T-cell (primary cell): ENCODE measurements at regions not wholly inside any gene's neighbourhood (a gene's known extent, or its start where the extent isn't known, plus 50 kb on each side); places are given as distances from the start of the nearest gene placed in this dataset.

ENCODE experiments used
- ATAC-seq, 4 experiments: fragments of 200-7000 bp in 3 of 4; fragments of 150-1000 bp in 1 of 4; cut with Tn5 transposase; replicated peaks in 1 of 4; 1 replicate in 3 of 4; 2 replicates in 1 of 4; pipeline ENCODE4 v1.10.0; 2021; ENCODE audit warnings: moderate library complexity in 3 of 4, mild to moderate bottlenecking in 2 of 4, moderate number of reproducible peaks in 1 of 4
- CTCF ChIA-PET, 2 donors: fragments of 300-600 bp; sonication (Branson Sonifier 250); formaldehyde crosslinking; loops; one replicate each; lab custom pipeline; 2022; ENCODE audit warnings: antibody characterized with exemption in 2 of 2; lab: Charles Lee
- POLR2A ChIA-PET, 2 donors: fragments of 300-600 bp; sonication (Branson Sonifier 250); formaldehyde crosslinking; loops; one replicate each; lab custom pipeline; 2022; ENCODE audit warnings: antibody characterized with exemption in 2 of 2; lab: Charles Lee
- DNase-seq, 35 experiments: peaks; one replicate each; pipeline versions ENCODE4 v3.0.0 to v3.0.0-alpha.2; 2013 to 2023
- H3K27ac ChIP-seq: one replicate; pipeline ENCODE4 v1.5.1; 2013; ENCODE audit warnings: low read length
- H3K27me3 ChIP-seq, 2 experiments: replicated peaks in 1 of 2; 1 replicate in 1 of 2; 2 replicates in 1 of 2; pipeline versions ENCODE4 v1.6.1 to v1.7.0; 2013; ENCODE audit warnings: low read length in 1 of 2, mixed read lengths in 1 of 2; ENCODE audit not compliant: control insufficient read depth in 2 of 2, insufficient read depth in 2 of 2; ENCODE audit errors: extremely low read depth in 1 of 2
- H3K36me3 ChIP-seq, 2 donors: 1 replicate in 1 of 2; 2 replicates in 1 of 2; pipeline versions ENCODE4 v1.6.1 to v1.7.0; 2013; ENCODE audit warnings: low read length in 1 of 2; ENCODE audit not compliant: control insufficient read depth in 2 of 2, insufficient read depth in 1 of 2; ENCODE audit errors: extremely low read depth in 1 of 2
- H3K4me1 ChIP-seq, 2 experiments: 1 replicate in 1 of 2; 2 replicates in 1 of 2; pipeline versions ENCODE4 v1.6.1 to v1.7.0; 2013; ENCODE audit warnings: low read length in 2 of 2, mixed read lengths in 1 of 2; ENCODE audit not compliant: insufficient read depth in 2 of 2, control insufficient read depth in 1 of 2; ENCODE audit errors: extremely low read depth in 1 of 2
- H3K4me3 ChIP-seq, 2 donors: 1 replicate in 1 of 2; 2 replicates in 1 of 2; pipeline versions ENCODE4 v1.5.1 to v1.7.0; 2013; ENCODE audit warnings: mild to moderate bottlenecking in 2 of 2, low read length in 1 of 2, moderate library complexity in 1 of 2; ENCODE audit not compliant: control insufficient read depth in 1 of 2; ENCODE audit errors: extremely low read depth in 1 of 2
- H3K9me3 ChIP-seq: 2 replicates; pipeline ENCODE4 v1.7.0; 2013
- H3K27ac Mint-ChIP-seq, 2 donors: one replicate each; pipeline ENCODE4 v1.8.0; 2020 to 2021; ENCODE audit warnings: mild to moderate bottlenecking in 2 of 2, mixed read lengths in 2 of 2
- H3K27me3 Mint-ChIP-seq, 2 donors: one replicate each; pipeline ENCODE4 v1.8.0; 2021 to 2022; ENCODE audit warnings: mixed read lengths in 2 of 2
- H3K36me3 Mint-ChIP-seq: one replicate; pipeline ENCODE4 v1.8.0; 2021; ENCODE audit warnings: mixed read lengths
- H3K4me1 Mint-ChIP-seq, 3 donors: one replicate each; pipeline ENCODE4 v1.8.0; 2020 to 2022; ENCODE audit warnings: mixed read lengths in 3 of 3, mild to moderate bottlenecking in 1 of 3
- H3K4me3 Mint-ChIP-seq, 3 donors: one replicate each; pipeline ENCODE4 v1.8.0; 2020 to 2022; ENCODE audit warnings: mild to moderate bottlenecking in 3 of 3, mixed read lengths in 3 of 3, moderate library complexity in 3 of 3
- H3K9me3 Mint-ChIP-seq, 3 donors: one replicate each; pipeline ENCODE4 v1.8.0; 2020 to 2022; ENCODE audit warnings: mixed read lengths in 3 of 3
- WGBS: methylation state at CpG from one replicate; pipeline ENCODE4 v1.1.5; 2013; ENCODE audit warnings: missing lambda C conversion rate; ENCODE audit not compliant: insufficient coverage; 5-methylcytosine and 5-hydroxymethylcytosine counted together

GRCh38 chr5:28132151-28132550 lies 1093.8 kb upstream of the CDH9 start:
- H3K36me3 ChIP-seq, result no peaks in the 10 kb centered on the region
- Mint-ChIP-seq H3K4me3 (no peak overlapping the region), H3K27me3 (no peaks in the 10 kb centered on the region), H3K27ac (no peak overlapping the region), H3K4me1 (no peaks in the 10 kb centered on the region), H3K36me3 (no peaks in the 10 kb centered on the region), H3K9me3 (peaks cover 14 to 29% (median 26%) of the 10 kb centered on the region in 3 donors)
- no peak for DNase-seq
- no peaks in the 10 kb centered on the region for H3K9me3 ChIP-seq
- no peaks in the 10 kb centered on the region for H3K4me1 ChIP-seq
- ChIA-PET POLR2A (no interaction called here), CTCF (no interaction called here)
- no peaks in the 10 kb centered on the region for H3K27me3 ChIP-seq
- H3K4me3 ChIP-seq, result no peak overlapping the region
- no peak overlapping the region for H3K27ac ChIP-seq
- no CpG with 5 or more reads among the region's 1 CpG for WGBS
- ATAC-seq, result no peak

GRCh38 chr5:28117691-28118090 lies 1079.3 kb upstream of the CDH9 start:
- ChIA-PET CTCF (no interaction called here), POLR2A (no interaction called here)
- no peaks in the 10 kb centered on the region for H3K4me1 ChIP-seq
- peaks cover 17 to 36% (median 19%) of the 10 kb centered on the region in 3 donors for H3K9me3 Mint-ChIP-seq
- ATAC-seq, result no peak
- no peaks in the 10 kb centered on the region for H3K36me3 ChIP-seq
- no peaks in the 10 kb centered on the region for H3K36me3 Mint-ChIP-seq
- H3K27me3 Mint-ChIP-seq, result no peaks in the 10 kb centered on the region
- no peak overlapping the region for H3K4me3 ChIP-seq
- no peak overlapping the region for H3K27ac Mint-ChIP-seq
- H3K4me3 Mint-ChIP-seq, result no peak overlapping the region
- peaks cover 4% of the 10 kb centered on the region for H3K9me3 ChIP-seq
- DNase-seq, result no peak
- H3K27me3 ChIP-seq, result no peaks in the 10 kb centered on the region
- H3K27ac ChIP-seq, result no peak overlapping the region
- no peaks in the 10 kb centered on the region for H3K4me1 Mint-ChIP-seq

- DNase-seq, result no peak
- H3K9me3 ChIP-seq, result peaks cover 4% of the 10 kb centered on the region
- CTCF ChIA-PET, result no interaction called here
- no peak for ATAC-seq
- H3K4me3 ChIP-seq, result no peak overlapping the region
- H3K9me3 Mint-ChIP-seq, result peaks cover 17 to 36% (median 20%) of the 10 kb centered on the region in 3 donors
- no peak overlapping the region for H3K27ac Mint-ChIP-seq
- WGBS, result 83% methylated on average over 1 of the region's 2 CpGs
- no peak overlapping the region for H3K27ac ChIP-seq
- no peak overlapping the region for H3K4me3 Mint-ChIP-seq
- no peaks in the 10 kb centered on the region for H3K36me3 Mint-ChIP-seq
- no peaks in the 10 kb centered on the region for H3K4me1 ChIP-seq
- H3K27me3 Mint-ChIP-seq, result no peaks in the 10 kb centered on the region
- H3K4me1 Mint-ChIP-seq, result no peaks in the 10 kb centered on the region
- no peaks in the 10 kb centered on the region for H3K36me3 ChIP-seq
- POLR2A ChIA-PET, result no interaction called here
- no peaks in the 10 kb centered on the region for H3K27me3 ChIP-seq
Observed at GRCh38 chr5:28117273-28117672, 1078.9 kb upstream of the CDH9 start.

DNA sequence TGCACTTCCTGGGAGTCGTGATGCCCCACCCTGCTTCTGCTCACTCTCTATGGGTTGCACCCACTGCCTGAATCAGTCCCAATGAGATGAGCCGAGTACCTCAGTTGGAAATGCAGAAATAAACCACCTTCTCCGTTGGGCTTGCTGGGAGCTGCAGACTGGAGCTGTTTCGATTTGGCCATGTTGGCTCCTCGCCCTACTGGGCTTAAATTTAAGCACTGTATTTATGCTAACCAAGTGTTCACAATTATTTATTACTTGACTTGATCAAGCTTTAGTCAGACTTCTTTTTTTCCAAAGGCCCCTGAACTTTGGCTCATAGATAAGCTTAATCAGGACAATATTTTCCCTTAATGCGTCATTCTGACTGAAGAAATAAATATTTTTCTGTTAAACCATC lies 1072.4 kb upstream of the CDH9 start:
- no peak for ATAC-seq
- DNase-seq, result no peak
- Histone ChIP-seq H3K4me1 (no peaks in the 10 kb centered on the region), H3K27ac (no peak overlapping the region), H3K27me3 (no peaks in the 10 kb centered on the region), H3K9me3 (no peaks in the 10 kb centered on the region), H3K4me3 (no peak overlapping the region), H3K36me3 (no peaks in the 10 kb centered on the region)
- Mint-ChIP-seq H3K9me3 (peaks cover 14 to 20% (median 16%) of the 10 kb centered on the region in 3 donors), H3K36me3 (no peaks in the 10 kb centered on the region), H3K27ac (no peak overlapping the region), H3K4me3 (no peak overlapping the region), H3K27me3 (no peaks in the 10 kb centered on the region), H3K4me1 (no peaks in the 10 kb centered on the region)
- POLR2A ChIA-PET, result interaction anchor here in 1 of 2 donors (0.7 kb wide), 1 partner anchor 78 kb away, joined by 3 read pairs; no protein-coding TSS in a partner anchor
- CTCF ChIA-PET, result no interaction called here
- 68% methylated on average over 6 of the region's 6 CpGs for WGBS

DNA sequence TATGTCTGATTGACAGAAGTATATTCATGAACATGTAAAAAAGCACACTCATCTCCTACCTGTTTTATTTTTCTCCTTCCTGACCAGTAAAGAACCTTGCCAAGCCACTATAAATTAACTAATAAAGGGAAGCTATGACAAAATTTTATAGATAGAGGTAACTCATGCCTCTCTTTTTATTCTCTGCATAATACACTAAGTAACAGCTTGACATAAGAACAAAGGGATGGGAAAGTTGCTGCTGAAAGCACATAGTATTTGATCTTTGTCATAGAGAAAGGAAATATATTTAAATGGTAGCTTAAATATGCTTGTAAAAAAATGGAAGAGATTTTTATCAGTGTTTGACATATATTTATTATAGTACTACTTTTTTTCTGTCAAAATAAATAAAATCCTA lies 1065.7 kb upstream of the CDH9 start:
- no peaks in the 10 kb centered on the region for H3K4me1 Mint-ChIP-seq
- Histone ChIP-seq H3K4me1 (no peaks in the 10 kb centered on the region), H3K27me3 (no peaks in the 10 kb centered on the region), H3K9me3 (peaks cover 4% of the 10 kb centered on the region), H3K27ac (no peak overlapping the region), H3K36me3 (no peaks in the 10 kb centered on the region), H3K4me3 (no peak overlapping the region)
- ChIA-PET CTCF (no interaction called here), POLR2A (no interaction called here)
- H3K36me3 Mint-ChIP-seq, result no peaks in the 10 kb centered on the region
- no peak for ATAC-seq
- peaks cover 4 to 12% (median 6%) of the 10 kb centered on the region in 3 donors for H3K9me3 Mint-ChIP-seq
- no peak for DNase-seq
- no peaks in the 10 kb centered on the region for H3K27me3 Mint-ChIP-seq
- H3K4me3 Mint-ChIP-seq, result no peak overlapping the region
- H3K27ac Mint-ChIP-seq, result no peak overlapping the region

DNA sequence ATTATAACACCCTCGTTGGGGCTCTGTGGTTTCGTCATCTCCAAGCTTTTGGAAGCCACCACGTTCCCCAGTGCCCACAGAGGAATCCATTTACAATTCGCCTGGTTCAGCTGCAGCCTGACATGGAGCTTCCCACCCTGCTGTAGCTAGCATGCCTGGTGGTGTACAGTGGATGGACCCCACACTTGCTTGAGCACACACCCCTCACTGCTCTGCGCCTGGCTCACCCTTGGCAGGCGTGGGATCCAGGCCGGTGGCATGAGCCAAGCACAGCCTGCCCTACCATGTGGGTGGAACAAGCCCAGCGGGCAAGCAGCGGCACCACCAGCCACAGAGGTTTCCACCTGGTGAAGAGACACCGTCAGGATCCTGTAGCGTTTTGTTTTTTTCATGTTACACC lies 1045.7 kb upstream of the CDH9 start:
- CTCF ChIA-PET, result no interaction called here
- WGBS, result 88% methylated on average over 8 of the region's 11 CpGs

DNA sequence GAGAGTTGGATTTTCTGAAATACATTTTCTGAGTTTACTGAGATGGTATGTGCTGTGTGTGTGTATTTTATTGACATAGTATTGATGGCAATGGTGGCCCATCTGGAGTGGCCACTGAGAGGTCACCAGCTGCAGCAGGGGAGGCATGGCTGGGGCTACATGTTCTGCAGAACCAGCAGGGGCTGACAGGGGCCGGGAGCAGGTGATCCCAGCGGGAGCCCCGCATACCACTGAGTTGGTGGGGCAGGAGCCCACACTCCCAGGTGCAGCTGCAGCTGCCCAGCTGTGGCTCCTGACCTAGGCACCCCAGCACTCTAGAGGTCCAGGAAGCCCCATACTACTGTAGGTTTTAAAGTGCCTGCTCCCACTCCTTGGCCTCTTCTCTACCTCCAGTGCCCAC lies 1044.2 kb upstream of the CDH9 start:
- Mint-ChIP-seq H3K27me3 (no peaks in the 10 kb centered on the region), H3K4me1 (no peaks in the 10 kb centered on the region), H3K36me3 (no peaks in the 10 kb centered on the region), H3K27ac (no peak overlapping the region), H3K9me3 (peaks cover 10 to 20% (median 15%) of the 10 kb centered on the region in 3 donors), H3K4me3 (no peak overlapping the region)
- Histone ChIP-seq H3K4me3 (no peak overlapping the region), H3K9me3 (no peaks in the 10 kb centered on the region), H3K4me1 (no peaks in the 10 kb centered on the region), H3K27ac (no peak overlapping the region), H3K27me3 (no peaks in the 10 kb centered on the region), H3K36me3 (no peaks in the 10 kb centered on the region)
- POLR2A ChIA-PET, result no interaction called here
- WGBS, result 75% methylated on average over 3 of the region's 3 CpGs
- no peak for DNase-seq
- ATAC-seq, result no peak
- CTCF ChIA-PET, result no interaction called here

More for the DNA sequence above, 1045.7 kb upstream of the CDH9 start:
- H3K9me3 ChIP-seq, result no peaks in the 10 kb centered on the region
- Mint-ChIP-seq H3K27me3 (no peaks in the 10 kb centered on the region), H3K4me3 (no peak overlapping the region), H3K27ac (no peak overlapping the region), H3K36me3 (no peaks in the 10 kb centered on the region), H3K4me1 (no peaks in the 10 kb centered on the region), H3K9me3 (peaks cover 7 to 21% (median 14%) of the 10 kb centered on the region in 3 donors)
- H3K4me3 ChIP-seq, result no peak overlapping the region
- H3K27me3 ChIP-seq, result no peaks in the 10 kb centered on the region
- POLR2A ChIA-PET, result no interaction called here
- H3K27ac ChIP-seq, result no peak overlapping the region
- no peaks in the 10 kb centered on the region for H3K36me3 ChIP-seq
- no peaks in the 10 kb centered on the region for H3K4me1 ChIP-seq
- DNase-seq (no peak), ATAC-seq (no peak)
